CD4-positive, alpha-beta T cell treated with Interferon gamma for 1 hour (primary cell): ENCODE measurements at regions not wholly inside any gene's neighbourhood (a gene's known extent, or its start where the extent isn't known, plus 50 kb on each side); places are given as distances from the start of the nearest gene placed in this dataset.

ENCODE experiments used
- DNase-seq: peaks from one replicate; pipeline ENCODE4 v3.0.0-alpha.2; 2020

- no peak for DNase-seq
Observed at GRCh38 chr2:238655974-238656722, 191.7 kb upstream of the TWIST2 start.

GRCh38 chr2:238657132-238658053 is 190.5 kb upstream of the TWIST2 start:
- DNase-seq, result no peak

DNA sequence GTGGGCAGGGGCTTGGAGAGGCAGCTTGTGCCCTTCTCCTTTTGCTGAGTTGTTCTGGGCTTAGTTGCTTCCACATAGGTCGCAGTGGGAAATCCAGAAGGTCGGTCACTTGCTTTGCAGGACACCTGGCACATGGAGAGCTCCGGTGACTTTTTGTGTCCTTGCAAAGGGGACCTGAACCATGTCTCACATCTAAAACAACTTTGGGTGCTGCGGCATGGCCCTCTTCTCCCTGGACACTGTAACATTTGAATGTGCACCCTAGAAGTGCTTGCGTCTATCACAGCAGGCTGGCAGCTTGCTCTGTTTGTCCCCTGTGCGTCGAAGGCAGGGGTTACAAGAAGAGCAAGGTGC is 189.9 kb upstream of the TWIST2 start:
- DNase-seq, result no peak

- no peak for DNase-seq
Observed at GRCh38 chr2:238658820-238659219, 189.1 kb upstream of the TWIST2 start.

DNA sequence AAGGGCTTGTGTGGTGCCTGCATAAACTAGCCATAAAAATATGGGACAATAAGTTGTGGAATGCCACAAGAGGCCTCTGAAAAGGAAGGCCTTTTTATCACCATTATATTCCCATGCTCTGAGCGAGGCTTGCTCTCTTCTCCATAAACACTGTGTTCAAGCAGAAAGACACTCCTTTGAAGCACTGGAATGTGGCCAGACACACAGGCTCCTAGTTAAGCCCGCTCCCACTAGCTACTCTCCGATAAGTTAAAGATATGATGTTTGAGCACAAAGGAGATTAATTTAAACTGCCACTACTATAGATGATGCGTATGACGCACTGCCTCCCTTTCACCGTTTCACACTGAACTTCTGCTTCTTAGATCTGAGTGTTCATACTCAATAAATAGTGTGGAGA is 188.7 kb upstream of the TWIST2 start:
- DNase-seq, result no peak

GRCh38 chr2:238663586-238663985 is 184.3 kb upstream of the TWIST2 start:
- DNase-seq, result no peak

- no peak for DNase-seq
Observed at GRCh38 chr2:238665919-238666318, 182.0 kb upstream of the TWIST2 start.

DNA sequence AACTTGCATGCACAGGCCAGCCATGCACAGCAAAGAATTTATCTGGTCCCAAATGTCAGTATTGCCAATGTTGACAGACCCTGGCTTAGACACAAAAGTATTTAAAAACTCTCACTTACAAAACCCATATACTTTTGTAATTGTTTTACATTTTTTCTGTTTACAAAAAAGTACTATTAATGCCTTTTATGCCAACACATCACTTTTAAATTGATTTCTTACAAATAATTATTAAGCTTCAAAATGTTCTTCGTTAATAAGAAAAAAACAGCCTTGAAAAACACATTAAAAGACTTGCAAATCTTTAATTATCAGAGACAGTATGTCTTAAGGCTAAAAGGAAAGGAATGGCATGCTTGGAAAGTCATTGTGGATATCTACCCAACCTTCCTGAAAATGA is 181.3 kb upstream of the TWIST2 start:
- no peak for DNase-seq

DNA sequence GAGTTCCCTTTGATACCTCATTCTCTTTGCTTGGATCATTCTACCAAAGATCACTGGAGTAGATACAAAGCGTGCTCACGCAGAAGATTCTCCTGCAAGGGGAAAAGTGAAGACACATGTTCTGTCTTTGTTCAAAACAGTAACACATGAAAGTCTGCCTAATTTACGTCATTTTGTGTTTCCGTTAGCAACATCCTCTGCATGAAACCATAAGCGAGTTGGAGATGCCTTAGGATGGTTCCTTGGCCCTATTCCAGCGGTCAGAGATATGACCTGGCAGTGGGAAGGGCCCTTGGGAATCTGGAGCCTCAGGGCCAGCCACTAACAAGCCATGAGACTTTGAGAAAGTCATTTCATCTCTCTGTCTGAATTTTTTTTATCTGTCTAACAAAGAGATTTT is 180.9 kb upstream of the TWIST2 start:
- DNase-seq, result no peak

GRCh38 chr2:238667639-238668038 is 180.2 kb upstream of the TWIST2 start:
- no peak for DNase-seq

DNA sequence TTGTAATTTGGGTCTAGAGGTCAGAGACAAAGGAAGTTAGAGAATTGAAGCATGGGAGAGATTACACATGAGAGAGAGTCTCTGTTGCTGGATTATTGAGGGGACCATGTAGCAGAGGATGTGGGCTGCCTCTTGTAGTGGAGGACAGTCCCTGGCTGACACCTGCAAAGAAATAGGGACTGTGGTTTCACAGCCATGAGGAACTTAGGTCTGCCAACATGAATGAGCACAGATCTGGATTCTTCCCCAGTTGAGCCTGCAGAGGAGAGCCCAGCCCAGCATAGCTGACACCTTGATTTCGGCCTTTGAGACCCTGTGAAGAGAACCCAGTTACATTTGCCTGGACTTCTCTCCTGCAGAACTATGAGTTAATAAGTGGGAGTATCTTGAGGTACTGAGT is 179.5 kb upstream of the TWIST2 start:
- DNase-seq, result no peak

DNA sequence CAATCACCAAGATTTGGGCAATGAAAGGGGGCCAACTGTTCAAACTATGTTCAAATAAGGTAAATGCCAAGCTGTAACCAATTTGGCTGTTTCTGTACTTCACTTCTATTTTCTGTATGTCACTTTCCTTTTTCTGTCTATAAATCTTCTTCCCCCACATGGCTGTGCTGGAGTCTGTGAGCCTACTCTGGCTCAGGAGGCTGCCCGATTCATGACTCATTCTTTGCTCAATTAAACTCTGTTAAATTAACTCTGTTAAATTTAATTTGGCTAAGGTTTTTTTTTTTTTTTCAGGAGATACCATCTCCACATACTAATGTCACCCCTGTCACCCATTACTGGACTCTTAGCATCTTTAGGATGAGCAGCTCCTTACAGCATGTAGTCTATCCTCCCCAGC is 178.8 kb upstream of the TWIST2 start:
- no peak for DNase-seq

DNA sequence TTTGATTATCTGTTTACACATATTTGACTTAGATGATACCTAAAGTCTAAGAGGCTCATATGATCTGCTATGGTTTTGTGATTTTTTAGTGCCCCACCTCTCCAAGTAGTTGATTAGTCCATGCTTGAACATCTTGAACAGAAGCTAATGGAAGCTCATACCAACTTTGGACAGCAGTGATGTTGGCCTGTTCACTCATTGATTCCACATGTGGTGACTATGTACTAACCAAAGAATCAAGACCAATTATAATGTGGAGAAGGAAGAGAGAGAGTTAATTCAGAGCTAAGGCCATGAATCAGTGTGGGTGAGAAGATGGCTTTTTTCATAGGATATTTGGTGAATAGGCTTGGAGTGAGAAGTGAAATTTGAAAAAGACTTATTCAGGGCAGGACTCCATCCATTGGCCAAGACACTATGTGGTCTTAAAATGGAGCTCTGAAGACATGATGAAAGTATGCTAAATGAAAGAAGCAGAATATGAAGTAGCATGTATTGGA is 178.3 kb upstream of the TWIST2 start:
- DNase-seq, result no peak

DNA sequence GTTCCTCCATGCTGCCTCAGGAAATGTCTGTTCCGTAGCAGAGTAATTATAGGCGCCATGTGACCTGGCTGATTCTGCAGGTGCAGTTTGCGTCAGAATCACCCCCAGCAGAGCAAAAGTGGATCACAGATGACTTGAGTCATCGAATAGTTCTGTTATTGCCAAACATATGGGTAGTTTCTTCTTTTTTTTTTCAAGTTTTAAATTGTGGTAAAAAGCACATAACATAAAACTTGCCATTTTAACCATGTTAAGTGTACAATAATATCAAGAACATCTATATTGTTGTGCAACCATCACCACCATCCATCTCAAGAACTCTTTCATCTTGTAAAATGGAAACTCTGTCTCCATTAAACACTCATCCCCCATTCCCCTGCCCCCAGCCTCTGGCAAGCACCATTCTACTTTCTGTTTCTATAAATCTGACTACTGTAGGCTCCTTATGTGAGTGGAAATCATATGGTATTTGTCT is 177.7 kb upstream of the TWIST2 start:
- DNase-seq, result no peak

DNA sequence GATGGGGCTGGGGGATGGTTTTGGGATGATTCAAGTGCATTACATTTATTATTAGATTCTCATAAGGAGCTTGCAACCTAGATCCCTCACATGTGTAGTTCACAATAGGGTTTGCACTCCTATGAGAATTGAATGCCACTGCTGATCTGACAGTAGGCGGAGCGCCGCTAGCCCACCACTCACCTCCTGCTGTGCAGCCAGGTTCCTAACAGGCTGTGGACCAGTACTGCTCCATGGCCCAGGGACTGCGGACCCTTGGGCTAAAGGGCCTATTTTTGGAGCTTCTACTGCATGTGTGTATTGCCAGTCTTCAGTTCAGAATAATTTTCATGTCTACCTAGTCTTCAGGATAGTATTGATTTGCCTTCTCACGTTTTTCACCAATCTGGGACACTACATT is 165.3 kb upstream of the TWIST2 start:
- DNase-seq, result no peak

DNA sequence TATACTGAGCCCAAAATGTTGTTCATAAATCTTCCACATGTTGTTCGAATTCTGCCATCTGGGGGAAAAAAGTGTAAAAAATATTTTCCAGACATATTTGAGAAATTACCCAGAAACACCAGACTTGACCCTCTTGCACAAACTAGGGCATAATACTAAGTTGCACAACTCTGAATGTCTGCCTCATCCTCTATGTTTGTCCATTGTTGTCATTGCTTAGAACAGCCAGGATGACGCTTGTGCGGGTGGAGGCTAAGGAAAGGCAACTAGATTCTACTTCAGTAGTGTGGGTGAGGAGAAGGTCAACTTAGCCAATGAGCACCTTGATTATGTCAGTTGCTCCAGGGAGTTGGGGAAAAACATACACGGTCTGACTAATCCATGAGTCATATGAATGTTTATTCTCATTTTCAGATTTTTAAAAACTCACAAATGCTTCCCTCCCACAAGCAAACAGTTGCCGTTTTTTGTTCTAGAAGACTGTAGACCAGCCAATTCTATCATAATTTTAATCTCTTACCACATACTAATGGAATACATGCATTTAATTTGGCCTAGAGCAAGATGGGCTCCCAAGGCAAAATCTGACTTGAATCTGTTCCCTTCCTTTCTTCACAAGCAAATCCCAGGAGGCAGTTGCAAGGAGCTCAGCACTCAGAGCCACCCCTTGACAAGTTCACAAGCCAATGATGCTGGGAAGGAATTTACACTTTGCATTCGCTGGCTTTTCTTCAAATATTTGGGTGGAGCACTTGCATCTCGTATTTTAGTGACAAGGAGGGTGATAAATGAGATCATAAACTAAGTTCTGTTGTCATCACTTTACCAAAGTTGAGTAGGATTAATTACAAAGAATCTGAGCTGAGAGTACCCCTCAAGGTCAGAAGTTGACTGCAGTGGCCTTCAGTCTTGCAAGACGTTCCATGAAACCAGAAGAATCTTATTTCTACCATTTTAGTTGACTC is 163.2 kb upstream of the TWIST2 start:
- DNase-seq, result no peak

DNA sequence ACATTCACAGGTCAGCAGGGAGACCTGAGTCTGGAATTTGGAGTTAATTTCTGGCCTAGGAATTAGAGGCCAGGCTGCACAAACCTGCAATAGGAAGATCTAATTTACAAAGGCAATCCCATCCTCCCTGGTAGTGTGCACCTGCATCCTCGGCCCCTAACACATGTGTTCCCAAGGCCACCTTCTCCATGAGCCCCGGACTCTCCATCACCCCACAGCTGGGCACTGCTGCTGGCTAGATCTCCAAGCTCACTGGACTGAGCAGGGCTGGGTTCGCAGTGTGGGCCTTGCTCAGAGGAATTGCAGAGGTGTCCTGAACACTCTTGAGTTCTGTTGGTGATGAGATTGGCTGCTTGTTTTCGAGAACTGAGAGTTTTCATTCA is 162.6 kb upstream of the TWIST2 start:
- DNase-seq, result no peak

GRCh38 chr2:238685713-238686112 is 162.2 kb upstream of the TWIST2 start:
- DNase-seq, result no peak

GRCh38 chr2:238686223-238686622 is 161.7 kb upstream of the TWIST2 start:
- no peak for DNase-seq

DNA sequence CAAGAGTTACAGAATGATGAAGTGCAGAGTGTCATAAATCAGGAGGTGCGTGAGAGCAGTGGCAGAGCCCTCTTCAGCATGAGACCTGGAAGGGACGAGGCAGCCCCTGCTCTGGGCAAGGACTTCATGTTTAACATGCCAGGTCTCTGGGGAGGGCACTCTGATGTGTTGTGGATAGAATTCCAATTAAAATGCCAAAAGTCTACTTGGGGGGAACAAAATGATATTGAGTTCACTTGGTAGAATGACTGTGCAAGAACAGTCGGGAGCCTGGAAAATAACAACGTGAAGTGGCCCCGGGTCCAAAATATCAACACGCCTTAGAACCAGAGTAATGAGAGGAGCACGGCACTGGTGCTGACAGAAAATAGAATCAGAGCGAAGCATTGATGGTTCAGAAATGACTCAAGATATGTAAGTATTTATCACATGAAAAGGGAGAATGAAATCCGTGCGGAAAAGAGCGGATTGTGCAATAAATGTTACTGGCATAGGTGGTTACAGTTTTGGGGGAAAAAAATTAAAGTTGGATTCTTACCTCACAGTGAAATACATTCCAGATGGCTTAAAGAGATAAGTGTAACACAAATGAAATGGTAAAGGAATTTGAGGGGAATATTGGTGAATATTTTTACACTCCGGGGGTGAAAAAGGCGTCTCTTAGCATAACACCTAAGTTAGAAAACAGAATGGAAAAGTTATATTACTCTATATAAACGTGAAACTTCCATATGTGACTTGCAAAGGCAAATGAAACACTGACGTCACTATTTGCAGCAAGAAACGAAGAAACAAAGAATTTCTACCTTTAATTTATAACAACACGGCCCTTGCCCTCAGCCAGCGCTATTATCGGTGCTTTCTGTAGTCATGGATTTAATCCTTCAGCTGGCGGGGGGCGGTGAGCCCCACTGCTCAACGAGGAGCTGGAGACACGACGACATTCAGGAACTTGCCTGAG is 159.4 kb upstream of the TWIST2 start:
- no peak for DNase-seq

DNA sequence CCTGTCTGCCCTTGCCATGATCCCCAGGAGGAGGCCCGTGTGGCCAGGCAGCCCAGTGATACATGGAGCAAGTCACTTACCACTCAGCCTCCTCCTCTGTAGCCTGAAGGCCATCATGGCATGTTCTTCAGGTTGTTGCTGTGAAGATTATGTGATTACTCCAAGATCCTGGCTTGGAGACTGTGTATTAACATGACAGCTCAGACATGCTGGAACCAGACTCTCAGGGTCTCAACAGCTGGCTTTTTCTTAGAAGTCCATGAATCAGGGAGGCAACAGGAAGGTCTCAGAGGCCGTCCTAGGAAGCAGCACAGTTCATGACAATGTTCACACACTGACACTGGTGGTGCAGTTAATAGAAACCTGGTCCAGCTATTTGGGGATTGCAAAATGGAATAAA is 158.6 kb upstream of the TWIST2 start:
- DNase-seq, result no peak
